OCI-LY3 (cell line): ENCODE measurements at regions not wholly inside any gene's neighbourhood (a gene's known extent, or its start where the extent isn't known, plus 50 kb on each side); places are given as distances from the start of the nearest gene placed in this dataset.

ENCODE experiments used
- H2AFZ ChIP-seq: fragments of 200-600, 300-600 bp; shearing (Covaris generic); 2 replicates; pipeline ENCODE4 v1.6.0; 2014; ENCODE audit warnings: antibody characterized with exemption, low read depth, low read length
- H3K27ac ChIP-seq: fragments of 200-600, 300-600 bp; sonication (generic); 2 replicates; pipeline ENCODE4 v1.5.1; 2014; ENCODE audit warnings: mild to moderate bottlenecking, low read length, moderate library complexity, mixed read lengths
- H3K27me3 ChIP-seq: fragments of 200-600, 300-600 bp; sonication (generic); 2 replicates; pipeline ENCODE4 v1.6.1; 2014; ENCODE audit warnings: low read depth, low read length, mixed read lengths
- H3K36me3 ChIP-seq: fragments of 200-600, 300-600 bp; sonication (generic); replicated peaks from 2 replicates; pipeline ENCODE3; 2014; ENCODE audit warnings: low read depth, low read length, mixed read lengths
- H3K4me1 ChIP-seq: fragments of 300-600, 200-600 bp; sonication (generic); 2 replicates; pipeline ENCODE4 v1.6.1; 2014; ENCODE audit warnings: low read length, mixed read lengths
- H3K4me2 ChIP-seq: fragments of 200-600, 300-600 bp; sonication (generic); 2 replicates; pipeline ENCODE4 v1.6.1; 2014; ENCODE audit warnings: low read length, mixed read lengths
- H3K4me3 ChIP-seq: fragments of 300-600, 200-600 bp; sonication (generic); 2 replicates; pipeline ENCODE4 v1.5.1; 2014; ENCODE audit warnings: antibody characterized with exemption, mild to moderate bottlenecking, low read length, moderate library complexity
- H3K79me2 ChIP-seq: fragments of 300-600, 200-600 bp; shearing (Covaris generic); 2 replicates; pipeline ENCODE4 v1.6.1; 2014; ENCODE audit warnings: mild to moderate bottlenecking, low read length, mixed read lengths
- H3K9ac ChIP-seq: fragments of 300-600, 200-600 bp; shearing (Covaris generic); 2 replicates; pipeline ENCODE4 v1.6.0; 2014; ENCODE audit warnings: mild to moderate bottlenecking, low read length, moderate library complexity
- H3K9me3 ChIP-seq: fragments of 200-600, 300-600 bp; shearing (Covaris generic); 2 replicates; pipeline ENCODE4 v1.6.1; 2014; ENCODE audit warnings: low read length, mixed read lengths; ENCODE audit not compliant: insufficient read depth
- H4K20me1 ChIP-seq: fragments of 200-600, 300-600 bp; sonication (generic); 2 replicates; pipeline ENCODE4 v1.6.1; 2016; ENCODE audit warnings: low read length, mixed read lengths; ENCODE audit not compliant: insufficient read depth
- EZH2phosphoT487 ChIP-seq: fragments of 200-600 bp; shearing (Covaris generic); IDR thresholded peaks from 2 replicates; pipeline ENCODE4 v1.6.1; 2018; ENCODE audit warnings: antibody characterized with exemption, mixed run types, low read depth
- TF ChIP-seq, protein P1 (sequence below): fragments of 200-600, 300-600 bp; sonication (generic); IDR thresholded peaks from 2 replicates; pipeline ENCODE4 v1.5.1; 2014; ENCODE audit warnings: antibody characterized with exemption, low read length, low read depth

DNA sequence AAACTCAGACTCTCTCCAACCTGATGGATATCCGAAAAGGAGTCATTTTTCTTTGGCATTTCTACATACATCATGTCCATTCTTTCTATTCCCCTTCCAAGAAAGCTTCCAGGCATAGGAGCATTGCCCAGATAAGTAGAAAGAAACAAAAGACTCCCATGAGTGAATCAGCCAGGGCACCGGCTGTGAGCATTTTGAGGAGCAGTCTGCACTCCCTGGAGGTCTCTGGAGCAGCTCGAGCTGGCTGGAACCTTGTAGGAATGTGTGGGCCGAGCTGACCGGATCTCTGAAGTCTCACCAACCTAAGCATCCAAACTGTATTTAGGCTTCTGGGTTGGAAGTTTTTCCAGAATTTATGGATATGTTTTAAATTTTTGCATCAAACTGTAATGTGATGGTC, 161.4 kb upstream of the TRPC7 start:
- Histone ChIP-seq H3K4me3 (no peak overlapping the region), H3K27me3 (no peaks in the 10 kb centered on the region), H3K27ac (no peak overlapping the region), H3K9me3 (no peaks in the 10 kb centered on the region), H3K36me3 (no peaks in the 10 kb centered on the region), H3K79me2 (no peaks in the 10 kb centered on the region), H3K4me2 (no peak overlapping the region), H3K9ac (no peak overlapping the region), H2AFZ (no peak overlapping the region), H3K4me1 (no peaks in the 10 kb centered on the region), H4K20me1 (no peaks in the 10 kb centered on the region)
- TF ChIP-seq, protein P1, sequence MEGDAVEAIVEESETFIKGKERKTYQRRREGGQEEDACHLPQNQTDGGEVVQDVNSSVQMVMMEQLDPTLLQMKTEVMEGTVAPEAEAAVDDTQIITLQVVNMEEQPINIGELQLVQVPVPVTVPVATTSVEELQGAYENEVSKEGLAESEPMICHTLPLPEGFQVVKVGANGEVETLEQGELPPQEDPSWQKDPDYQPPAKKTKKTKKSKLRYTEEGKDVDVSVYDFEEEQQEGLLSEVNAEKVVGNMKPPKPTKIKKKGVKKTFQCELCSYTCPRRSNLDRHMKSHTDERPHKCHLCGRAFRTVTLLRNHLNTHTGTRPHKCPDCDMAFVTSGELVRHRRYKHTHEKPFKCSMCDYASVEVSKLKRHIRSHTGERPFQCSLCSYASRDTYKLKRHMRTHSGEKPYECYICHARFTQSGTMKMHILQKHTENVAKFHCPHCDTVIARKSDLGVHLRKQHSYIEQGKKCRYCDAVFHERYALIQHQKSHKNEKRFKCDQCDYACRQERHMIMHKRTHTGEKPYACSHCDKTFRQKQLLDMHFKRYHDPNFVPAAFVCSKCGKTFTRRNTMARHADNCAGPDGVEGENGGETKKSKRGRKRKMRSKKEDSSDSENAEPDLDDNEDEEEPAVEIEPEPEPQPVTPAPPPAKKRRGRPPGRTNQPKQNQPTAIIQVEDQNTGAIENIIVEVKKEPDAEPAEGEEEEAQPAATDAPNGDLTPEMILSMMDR, result no peak
- no peak for TF ChIP-seq EZH2phosphoT487

DNA sequence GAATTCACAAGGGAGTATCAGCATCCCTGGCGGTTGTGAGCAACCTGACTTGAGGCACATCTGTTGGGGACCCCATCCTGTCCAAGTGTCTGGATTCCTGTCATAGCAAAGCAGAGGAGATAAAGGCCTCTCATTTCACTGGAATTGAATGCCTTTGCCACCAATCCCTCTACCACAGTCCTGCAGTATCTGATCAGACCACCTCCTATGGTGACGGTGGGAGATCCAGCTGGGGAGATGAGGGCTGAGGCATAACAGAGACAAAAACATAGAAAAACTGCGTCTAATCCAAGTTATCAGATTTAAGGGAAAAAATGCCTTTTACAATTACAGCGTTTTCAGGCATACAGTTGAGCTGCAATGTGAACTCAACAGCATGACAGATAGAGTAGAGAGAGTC, 160.7 kb upstream of the TRPC7 start:
- Histone ChIP-seq H3K79me2 (no peaks in the 10 kb centered on the region), H3K9me3 (no peaks in the 10 kb centered on the region), H4K20me1 (no peaks in the 10 kb centered on the region), H3K27me3 (no peaks in the 10 kb centered on the region), H3K4me2 (no peak overlapping the region), H3K9ac (no peak overlapping the region), H3K27ac (no peak overlapping the region), H2AFZ (no peak overlapping the region), H3K4me1 (no peaks in the 10 kb centered on the region), H3K36me3 (no peaks in the 10 kb centered on the region), H3K4me3 (no peak overlapping the region)
- TF ChIP-seq, protein P1, result no peak
- TF ChIP-seq EZH2phosphoT487, result no peak

GRCh38 chr5:136525597-136525996, 160.3 kb upstream of the TRPC7 start:
- H3K9ac ChIP-seq, result no peak overlapping the region

GRCh38 chr5:136522217-136522956, 157.0 kb upstream of the TRPC7 start:
- Histone ChIP-seq H3K4me3 (no peak overlapping the region), H3K9ac (no peak overlapping the region), H3K4me2 (no peak overlapping the region), H2AFZ (no peak overlapping the region), H4K20me1 (no peaks in the 10 kb centered on the region), H3K36me3 (no peaks in the 10 kb centered on the region), H3K27me3 (no peaks in the 10 kb centered on the region), H3K79me2 (no peaks in the 10 kb centered on the region), H3K27ac (no peak overlapping the region), H3K4me1 (no peaks in the 10 kb centered on the region), H3K9me3 (no peaks in the 10 kb centered on the region)
- TF ChIP-seq EZH2phosphoT487, result no peak
- TF ChIP-seq, protein P1, result no peak

More at GRCh38 chr5:136525597-136525996, 160.3 kb upstream of the TRPC7 start:
- H3K79me2 ChIP-seq, result no peaks in the 10 kb centered on the region
- no peak overlapping the region for H2AFZ ChIP-seq
- no peaks in the 10 kb centered on the region for H3K36me3 ChIP-seq
- H3K9me3 ChIP-seq, result no peaks in the 10 kb centered on the region
- H3K4me1 ChIP-seq, result no peaks in the 10 kb centered on the region
- no peaks in the 10 kb centered on the region for H4K20me1 ChIP-seq
- TF ChIP-seq EZH2phosphoT487, result no peak
- TF ChIP-seq, protein P1, result no peak
- no peaks in the 10 kb centered on the region for H3K27me3 ChIP-seq
- no peak overlapping the region for H3K4me3 ChIP-seq
- H3K27ac ChIP-seq, result no peak overlapping the region
- no peak overlapping the region for H3K4me2 ChIP-seq
